GM12878 (cell line): ENCODE measurements at regions not wholly inside any gene's neighbourhood (a gene's known extent, or its start where the extent isn't known, plus 50 kb on each side); places are given as distances from the start of the nearest gene placed in this dataset.

Experiments
- ATAC-seq: fragments of 200-7000 bp; cut with Tn5 transposase; 3 replicates; pipeline ENCODE4 v1.9.1; 2020; ENCODE audit warnings: mild to moderate bottlenecking, moderate library complexity
- BruUV-seq: library from RNA; stranded (reverse); fragments of 400-500 nt; replicated peaks from 2 replicates; lab custom pipeline; 2021; lab: Mats Ljungman, UMichigan
- CTCF ChIA-PET: fragments of 300-600 bp; sonication (Branson Sonifier 250); formaldehyde crosslinking; extraction: SDS; loops from one replicate; lab custom pipeline; 2021; ENCODE audit warnings: inconsistent platforms; lab: Yijun Ruan, JAX
- POLR2A ChIA-PET: fragments of 350-600 bp; formaldehyde crosslinking; extraction: SDS; loops from one replicate; lab custom pipeline; 2021; ENCODE audit warnings: inconsistent platforms; lab: Charles Lee
- RAD21 ChIA-PET: fragments of 300-600 bp; sonication (Branson Sonifier 250); formaldehyde crosslinking; loops from one replicate; lab custom pipeline; 2023; ENCODE audit warnings: antibody characterized with exemption; ENCODE audit not compliant: unreplicated experiment; lab: Charles Lee
- SMC1A ChIA-PET: fragments of 300-600 bp; sonication (Branson Sonifier 250); formaldehyde crosslinking; loops from one replicate; lab custom pipeline; 2023; ENCODE audit not compliant: unreplicated experiment, uncharacterized antibody; lab: Charles Lee
- DNase-seq: peaks from one replicate; pipeline ENCODE4 v3.0.0-alpha.2; 2011; ENCODE audit warnings: low read depth, low spot score
- FAIRE-seq: peaks from 3 replicates; lab custom pipeline; 2011; peaks lifted over from hg19 to GRCh38; lab: Jason Lieb, UNC
- H2AFZ ChIP-seq: 2 replicates; pipeline ENCODE4 v1.6.0; 2011; ENCODE audit warnings: low read depth, low read length, control low read depth; ENCODE audit not compliant: control insufficient read depth
- H3K27ac ChIP-seq: 2 replicates; pipeline ENCODE4 v1.5.1; 2011; ENCODE audit warnings: control low read depth; ENCODE audit not compliant: control insufficient read depth, insufficient read depth
- H3K27me3 ChIP-seq, 2 experiments: replicated peaks in 1 of 2; 2 replicates each; pipeline versions ENCODE4 v1.6.0 to v1.6.1; 2011; ENCODE audit warnings: low read length in 1 of 2; ENCODE audit not compliant: control insufficient read depth in 2 of 2, insufficient read depth in 2 of 2
- H3K36me3 ChIP-seq, 2 experiments: 2 replicates each; pipeline ENCODE4 v1.5.1; 2011; ENCODE audit warnings: low read length in 1 of 2; ENCODE audit not compliant: control insufficient read depth in 2 of 2, insufficient read depth in 2 of 2
- H3K4me1 ChIP-seq: 2 replicates; pipeline ENCODE4 v1.6.1; 2011; ENCODE audit warnings: mild to moderate bottlenecking, low read length, moderate library complexity, mixed read lengths; ENCODE audit not compliant: control insufficient read depth, insufficient read depth
- H3K4me2 ChIP-seq: 2 replicates; pipeline ENCODE4 v1.6.0; 2011; ENCODE audit warnings: control low read depth; ENCODE audit not compliant: control insufficient read depth, insufficient read depth
- H3K4me3 ChIP-seq: fragments of 200-600 bp; sonication (generic); 2 replicates; pipeline ENCODE4 v1.5.1; 2016
- H3K79me2 ChIP-seq: 2 replicates; pipeline ENCODE4 v1.6.0; 2011; ENCODE audit warnings: low read length; ENCODE audit not compliant: control insufficient read depth, insufficient read depth
- H3K9ac ChIP-seq: 2 replicates; pipeline ENCODE4 v1.8.0; 2011; ENCODE audit warnings: low read length, control low read depth, mixed read lengths; ENCODE audit not compliant: control insufficient read depth, insufficient read depth
- H3K9me3 ChIP-seq: replicated peaks from 3 replicates; pipeline ENCODE4 v1.5.1; 2011; ENCODE audit warnings: mild to moderate bottlenecking, low read length; ENCODE audit not compliant: control insufficient read depth, insufficient read depth
- H4K20me1 ChIP-seq: 2 replicates; pipeline ENCODE4 v1.6.0; 2011; ENCODE audit not compliant: control insufficient read depth, insufficient read depth
- CHD1 ChIP-seq: IDR thresholded peaks from 2 replicates; pipeline ENCODE4 v1.6.1; 2012; ENCODE audit warnings: low read depth, low read length, improper control_type of control experiment
- EP300 ChIP-seq, 2 experiments: fragments of 150-350 bp in 1 of 2; IDR thresholded peaks; 2 replicates each; pipeline ENCODE4 v1.6.1; 2011 to 2012; ENCODE audit warnings: low read depth in 2 of 2, low read length in 2 of 2, borderline replicate concordance in 1 of 2, improper control_type of control experiment in 1 of 2, inconsistent platforms in 1 of 2; ENCODE audit not compliant: control insufficient read depth in 1 of 2
- FOXM1 ChIP-seq: IDR thresholded peaks from 2 replicates; pipeline ENCODE4 v1.6.1; 2012; ENCODE audit warnings: low read depth, mild to moderate bottlenecking, inconsistent platforms, low read length, moderate library complexity
- MTA3 ChIP-seq: IDR thresholded peaks from 2 replicates; pipeline ENCODE4 v1.6.1; 2012; ENCODE audit warnings: low read length, inconsistent platforms, borderline replicate concordance
- NR2F1 ChIP-seq: fragments of 450-650 bp; conservative IDR thresholded peaks from 2 replicates; pipeline ENCODE4 v1.6.1; 2017; ENCODE audit warnings: mild to moderate bottlenecking
- PAX5 ChIP-seq: IDR thresholded peaks from 2 replicates; pipeline ENCODE4 v1.6.1; 2011; ENCODE audit warnings: low read depth, low read length, borderline replicate concordance
- PRDM15 ChIP-seq: fragments of 450-650 bp; formaldehyde crosslinking; IDR thresholded peaks from 2 replicates; pipeline ENCODE4 v1.4.0; 2020; ENCODE audit warnings: mild to moderate bottlenecking, moderate library complexity
- RBBP5 ChIP-seq: fragments of 200-600 bp; sonication (generic); conservative IDR thresholded peaks from 2 replicates; pipeline ENCODE4 v1.6.1; 2016
- ZSCAN29 ChIP-seq: fragments of 450-650 bp; IDR thresholded peaks from 2 replicates; pipeline ENCODE4 v1.6.1; 2017; ENCODE audit warnings: mild to moderate bottlenecking, moderate library complexity
- WGBS: methylation state at CpG from one replicate; pipeline ENCODE4 v1.1.6; 2016; ENCODE audit warnings: low lambda C conversion rate; ENCODE audit not compliant: insufficient replicate concordance, insufficient coverage; ENCODE audit errors: missing lambda C conversion rate; 5-methylcytosine and 5-hydroxymethylcytosine counted together
- in situ Hi-C: fragments of 300-500 bp; cut with MboI; formaldehyde crosslinking; loops from 9 replicates; pipeline ENCODE4 v1.14.3; 2018; ENCODE audit warnings: mixed read lengths
- intact Hi-C: fragments of 100-400 bp; cut with micrococcal nuclease; formaldehyde crosslinking; loops from one replicate; pipeline ENCODE4 v1.14.2; 2022; ENCODE audit not compliant: unreplicated experiment

GRCh38 chr5:160494451-160494850 lies 72.8 kb downstream of the PTTG1 start:
- CTCF ChIA-PET = interaction anchor here (2.6 to 5.2 kb wide), 2 partner anchors 12 to 55 kb away, joined by 19 to 29 read pairs; no protein-coding TSS in a partner anchor

More at GRCh38 chr5:160494451-160494850, 72.8 kb downstream of the PTTG1 start:
- ChIA-PET SMC1A (interaction anchor here (1.3 to 4.5 kb wide), 4 partner anchors 13 to 56 kb away, joined by 3 to 22 read pairs (median 16); no protein-coding TSS in a partner anchor), RAD21 (interaction anchor here (0.8 to 1.4 kb wide), 3 partner anchors 14 to 53 kb away, joined by 3 read pairs; no protein-coding TSS in a partner anchor), POLR2A (interaction anchor here (0.8 kb wide), 1 partner anchor 10 kb away, joined by 3 read pairs; no protein-coding TSS in a partner anchor)
- no peaks in the 10 kb centered on the region for H3K36me3 ChIP-seq
- DNase-seq (no peak), ATAC-seq (no peak), FAIRE-seq (no peak)
- TF ChIP-seq NR2F1 = no peak
- TF ChIP-seq CHD1 = no peak
- no peak for TF ChIP-seq MTA3
- TF ChIP-seq PRDM15 (CRISPR knock-in tag) = no peak
- no peak for TF ChIP-seq FOXM1
- no peak for TF ChIP-seq PAX5
- TF ChIP-seq RBBP5 = no peak
- TF ChIP-seq ZSCAN29 = no peak
- TF ChIP-seq EP300 (IDR thresholded peaks at IDR 0.05; ENCODE audit: borderline replicate concordance in 1 of 2, control insufficient read depth in 1 of 2, low read depth in 2 of 2, low read length in 2 of 2) = no peak
- no peak overlapping the region for H2AFZ ChIP-seq
- H3K27me3 ChIP-seq = no peaks in the 10 kb centered on the region
- WGBS = 96% methylated on average over 4 of the region's 4 CpGs
- intact Hi-C loops (no loop called here), in situ Hi-C loops (no loop called here)
- no peak overlapping the region for H3K4me3 ChIP-seq
- peaks cover 23% of the 10 kb centered on the region for H3K4me1 ChIP-seq
- no peak overlapping the region for H3K9ac ChIP-seq
- H3K9me3 ChIP-seq = no peaks in the 10 kb centered on the region
- no peak overlapping the region for H3K27ac ChIP-seq
- no peaks in the 10 kb centered on the region for H4K20me1 ChIP-seq
- BruUV-seq = no TSS peak
- H3K79me2 ChIP-seq = no peaks in the 10 kb centered on the region; the same call in 1 of the 2 replicates
- H3K4me2 ChIP-seq = no peak overlapping the region
